ENCODE measurements at regions not wholly inside any gene's neighbourhood (a gene's known extent, or its start where the extent isn't known, plus 50 kb on each side); places are given as distances from the start of the nearest gene placed in this dataset.

DNA sequence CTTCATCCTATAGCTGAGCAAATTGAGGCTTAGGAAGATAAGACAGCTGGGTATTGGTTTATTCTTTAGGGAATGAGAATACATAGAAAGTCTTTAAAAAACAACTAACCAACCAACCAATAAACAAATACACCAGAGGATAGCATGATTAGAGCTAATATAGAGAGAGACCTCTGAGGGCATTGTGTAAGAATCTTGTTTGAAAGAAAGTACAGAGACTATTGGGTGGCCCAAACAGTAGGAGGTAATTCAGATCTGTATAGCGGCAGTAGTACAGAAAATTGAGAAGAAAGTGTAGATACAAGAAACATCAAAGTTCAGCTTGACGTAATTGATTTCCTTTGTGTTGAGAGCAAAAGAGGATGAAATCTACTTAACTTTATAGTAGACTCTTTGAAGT is 1951.0 kb upstream of the ADGRL3 start:
- Histone ChIP-seq H2BK12ac (ENCODE audit: low read depth, low read length) (no peak overlapping the region), H4K91ac (replicated peaks; ENCODE audit: insufficient read length, low read length) (no peak overlapping the region), H3K27me3 (replicated peaks in 1 of 4; ENCODE audit: control insufficient read depth in 3 of 4, extremely low read depth in 1 of 4, insufficient read depth in 3 of 4, low read length in 3 of 4) (no peaks in the 10 kb centered on the region), H4K8ac (ENCODE audit: extremely low read depth, insufficient read depth, low read length) (no peak overlapping the region), H3K9me3 (ENCODE audit: insufficient read depth in 2 of 2, low read depth in 1 of 2, low read length in 1 of 2) (no peaks in the 10 kb centered on the region), H3K4me1 (replicated peaks in 1 of 4; ENCODE audit: control insufficient read depth in 3 of 4, insufficient read depth in 4 of 4, low read length in 3 of 4) (no peaks in the 10 kb centered on the region), H2BK15ac (ENCODE audit: low read length) (no peak overlapping the region), H3K79me2 (ENCODE audit: control insufficient read depth in 1 of 2, insufficient read depth in 2 of 2, low read length in 2 of 2) (no peaks in the 10 kb centered on the region), H3K79me1 (ENCODE audit: low read depth, low read length) (no peaks in the 10 kb centered on the region), H2AFZ (ENCODE audit: low read length) (no peak overlapping the region), H4K20me1 (replicated peaks in 1 of 2; ENCODE audit: control insufficient read depth in 1 of 2, insufficient read depth in 2 of 2, low read length in 2 of 2) (no peaks in the 10 kb centered on the region), H2BK20ac (ENCODE audit: low read length) (no peak overlapping the region), H3K27ac (ENCODE audit: low read depth, low read length) (no peak overlapping the region), H3K14ac (ENCODE audit: insufficient read length) (no peak overlapping the region), H3K4ac (replicated peaks; ENCODE audit: insufficient read length, low read depth, low read length) (no peak overlapping the region), H3K36me3 (ENCODE audit: control insufficient read depth in 2 of 4, insufficient read depth in 4 of 4, low read length in 3 of 4) (no peaks in the 10 kb centered on the region), H3K4me2 (ENCODE audit: insufficient read depth in 1 of 2, low read depth in 2 of 2, low read length in 2 of 2) (no peak overlapping the region), H2AK5ac (ENCODE audit: low read depth, low read length) (no peak overlapping the region), H3K18ac (ENCODE audit: extremely low read depth, low read length) (no peak overlapping the region), H2BK120ac (replicated peaks; ENCODE audit: low read depth, low read length) (no peak overlapping the region), H2BK5ac (ENCODE audit: low read depth, low read length) (no peak overlapping the region), H3K9ac (replicated peaks in 1 of 4; ENCODE audit: extremely low read depth in 1 of 4, low read depth in 3 of 4, low read length in 3 of 4) (no peak overlapping the region), H3K23me2 (ENCODE audit: low read depth, low read length) (no peaks in the 10 kb centered on the region), H3K4me3 (ENCODE audit: extremely low read depth in 1 of 4, insufficient read depth in 2 of 4, low read depth in 3 of 4, low read length in 4 of 4) (no peak overlapping the region), H3K23ac (ENCODE audit: insufficient read length) (no peak overlapping the region), H3K56ac (replicated peaks; ENCODE audit: insufficient read length, low read depth, low read length) (no peak overlapping the region), H4K5ac (ENCODE audit: insufficient read length, low read depth, low read length) (no peak overlapping the region)
- ChIA-PET CTCF (ENCODE audit: partially characterized antibody) (interaction anchor here (0.8 to 1.1 kb wide), 2 partner anchors 25 to 952 kb away, joined by 3 read pairs; no protein-coding TSS in a partner anchor), POLR2A (ENCODE audit: partially characterized antibody) (no interaction called here)
- TF ChIP-seq, protein P1, sequence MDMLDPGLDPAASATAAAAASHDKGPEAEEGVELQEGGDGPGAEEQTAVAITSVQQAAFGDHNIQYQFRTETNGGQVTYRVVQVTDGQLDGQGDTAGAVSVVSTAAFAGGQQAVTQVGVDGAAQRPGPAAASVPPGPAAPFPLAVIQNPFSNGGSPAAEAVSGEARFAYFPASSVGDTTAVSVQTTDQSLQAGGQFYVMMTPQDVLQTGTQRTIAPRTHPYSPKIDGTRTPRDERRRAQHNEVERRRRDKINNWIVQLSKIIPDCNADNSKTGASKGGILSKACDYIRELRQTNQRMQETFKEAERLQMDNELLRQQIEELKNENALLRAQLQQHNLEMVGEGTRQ (IDR thresholded peaks at IDR 0.05; ENCODE audit: low read length) = no peak
- TF ChIP-seq CBX8 (IDR thresholded peaks at IDR 0.05; ENCODE audit: borderline replicate concordance, low read depth, low read length) = no peak
- no peak for TF ChIP-seq CBX5 (IDR thresholded peaks at IDR 0.05; ENCODE audit: low read depth, low read length)
- no peak for TF ChIP-seq POLR2A (IDR thresholded peaks at IDR 0.05; ENCODE audit: control extremely low read depth in 1 of 2, low read depth in 2 of 2, low read length in 2 of 2)
- no peak for TF ChIP-seq TCF12 (IDR thresholded peaks at IDR 0.05; ENCODE audit: low read depth, low read length)
- TF ChIP-seq SIN3A (conservative IDR thresholded peaks at IDR 0.05 in 1 of 2, IDR thresholded peaks at IDR 0.05 in 1 of 2; ENCODE audit: low read depth in 1 of 2, low read length in 2 of 2) = no peak
- TF ChIP-seq BRCA1 (IDR thresholded peaks at IDR 0.05; ENCODE audit: low read depth, low read length) = no peak
- TF ChIP-seq KDM4A (IDR thresholded peaks at IDR 0.05; ENCODE audit: low read depth, low read length, severe bottlenecking) = no peak
- TF ChIP-seq KDM5A (IDR thresholded peaks at IDR 0.05; ENCODE audit: low read length) = no peak
- TF ChIP-seq GTF2F1 (IDR thresholded peaks at IDR 0.05; ENCODE audit: borderline replicate concordance, low read depth, low read length) = no peak
- WGBS, 2 experiments (ENCODE audit: extremely low coverage in 1 of 2, insufficient coverage in 1 of 2, insufficient read length in 1 of 2, insufficient replicate concordance in 2 of 2, low coverage in 1 of 2, low lambda C conversion rate in 2 of 2, missing lambda C conversion rate in 1 of 2) = 46% methylated on average over 2 of the region's 2 CpGs; no CpG with 5 or more reads in 1 of the 2 experiments
- FAIRE-seq (no peak), DNase-seq (ENCODE audit: low read depth in 1 of 2, low spot score in 2 of 2) (no peak)
